ENCODE measurements at regions not wholly inside any gene's neighbourhood (a gene's known extent, or its start where the extent isn't known, plus 50 kb on each side); places are given as distances from the start of the nearest gene placed in this dataset.

DNA sequence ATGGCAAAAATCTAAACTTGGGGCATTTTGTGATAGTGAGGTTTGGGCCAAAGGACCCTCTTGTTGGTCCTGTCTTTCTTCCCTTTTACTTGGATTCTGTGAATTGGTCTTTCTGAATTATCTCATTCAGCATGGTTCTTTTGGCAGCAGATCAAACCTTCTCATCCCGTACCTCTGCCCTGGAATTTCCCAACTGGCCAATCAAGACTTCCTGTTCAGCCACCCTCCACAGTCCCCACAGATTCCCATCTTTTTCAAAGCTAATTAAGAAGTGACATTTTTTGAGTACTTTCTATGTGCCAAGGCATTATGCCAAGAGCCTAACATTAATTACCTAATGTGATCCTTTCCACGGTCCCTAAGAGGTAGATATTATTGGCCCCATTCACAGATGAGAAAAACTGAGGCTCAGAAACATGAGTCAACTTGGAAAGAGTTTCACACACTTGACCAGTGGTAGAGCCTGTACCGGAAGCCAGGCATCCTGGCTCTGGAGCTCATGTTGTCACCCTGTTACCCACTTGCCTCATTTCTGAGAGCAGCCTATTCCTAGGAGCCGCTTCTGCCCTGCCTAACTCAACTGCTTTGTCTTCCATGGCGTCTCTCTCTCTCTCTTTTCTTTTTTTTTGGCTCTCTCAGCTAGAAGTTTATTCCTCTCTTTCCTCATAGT is 135.9 kb downstream of the C12orf75 start:
- Histone ChIP-seq H3K4me1 (ENCODE audit: control insufficient read depth in 1 of 2, insufficient read depth in 2 of 2, low read length in 2 of 2) (no peaks in the 10 kb centered on the region), H3K27me3 (ENCODE audit: insufficient read depth, low read length) (peaks cover 23% of the 10 kb centered on the region; the same call in 1 of the 2 replicates), H3K9me2 (ENCODE audit: insufficient read depth) (no peaks in the 10 kb centered on the region), H4K20me1 (ENCODE audit: insufficient read depth) (no peaks in the 10 kb centered on the region), H3K9ac (ENCODE audit: low read length) (no peak overlapping the region), H3K79me2 (ENCODE audit: insufficient read depth, low read length) (no peaks in the 10 kb centered on the region), H3K4me2 (ENCODE audit: low read length) (no peak overlapping the region), H3K4me3 (replicated peaks in 1 of 2; ENCODE audit: low read depth in 1 of 2, low read length in 2 of 2) (no peak overlapping the region), H3K27ac (ENCODE audit: low read depth, low read length) (no peak overlapping the region), H3K36me3 (ENCODE audit: control insufficient read depth in 1 of 2, insufficient read depth in 2 of 2, low read length in 2 of 2) (no peaks in the 10 kb centered on the region), H3K9me3 (ENCODE audit: control insufficient read depth in 1 of 2, insufficient read depth in 1 of 2, low read depth in 1 of 2, low read length in 2 of 2) (no peaks in the 10 kb centered on the region), H2AFZ (ENCODE audit: low read depth, low read length, poor library complexity, severe bottlenecking) (no peak overlapping the region)
- ATAC-seq (no peak), DNase-seq (ENCODE audit: low read depth, low spot score) (no peak)
- ChIA-PET POLR2A (no interaction called here), RAD21 (ENCODE audit: low non-redundant PET in 1 of 2, low total read pairs in 2 of 2, uncharacterized antibody in 2 of 2, unreplicated experiment in 2 of 2) (no interaction called here), CTCF (no interaction called here)
- intact Hi-C loops (cut with micrococcal nuclease), result no loop called here
- no TSS peak for BruUV-seq (replicated peaks)
- TF ChIP-seq JUND (IDR thresholded peaks at IDR 0.05), result no peak
- TF ChIP-seq EZH2phosphoT487 (IDR thresholded peaks at IDR 0.05; ENCODE audit: borderline replicate concordance), result no peak
- TF ChIP-seq CBX3 (IDR thresholded peaks at IDR 0.05; ENCODE audit: low read depth), result no peak
- TF ChIP-seq, protein P1, sequence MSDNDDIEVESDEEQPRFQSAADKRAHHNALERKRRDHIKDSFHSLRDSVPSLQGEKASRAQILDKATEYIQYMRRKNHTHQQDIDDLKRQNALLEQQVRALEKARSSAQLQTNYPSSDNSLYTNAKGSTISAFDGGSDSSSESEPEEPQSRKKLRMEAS (IDR thresholded peaks at IDR 0.05), result no peak
- no peak for TF ChIP-seq ATF3 (IDR thresholded peaks at IDR 0.05)
- no peak for TF ChIP-seq REST (IDR thresholded peaks at IDR 0.05; ENCODE audit: low read depth)
